Memory B cell (primary cell): ENCODE measurements at regions not wholly inside any gene's neighbourhood (a gene's known extent, or its start where the extent isn't known, plus 50 kb on each side); places are given as distances from the start of the nearest gene placed in this dataset.
"Not testable (repeated sequence)": the region's sequence is repeated elsewhere in the genome, so short reads cannot be mapped to it uniquely, and the experiment has no call there.

Experiments
- ATAC-seq: fragments of 150-1000 bp; cut with Tn5 transposase; 2 replicates; pipeline ENCODE4 v1.10.0; 2021; ENCODE audit warnings: low read depth, mild to moderate bottlenecking, moderate library complexity
- DNase-seq, 2 donors: peaks; one replicate each; pipeline ENCODE4 v3.0.0; 2022; ENCODE audit warnings: low spot score in 2 of 2
- H3K27ac Mint-ChIP-seq: one replicate; pipeline ENCODE4 v1.8.0; 2022; ENCODE audit warnings: mild to moderate bottlenecking, moderate library complexity, mixed read lengths
- H3K27me3 Mint-ChIP-seq: one replicate; pipeline ENCODE4 v1.8.0; 2022; ENCODE audit warnings: mixed read lengths
- H3K36me3 Mint-ChIP-seq: one replicate; pipeline ENCODE4 v1.8.0; 2022; ENCODE audit warnings: mild to moderate bottlenecking, mixed read lengths
- H3K4me1 Mint-ChIP-seq: one replicate; pipeline ENCODE4 v1.8.0; 2022; ENCODE audit warnings: mixed read lengths
- H3K4me3 Mint-ChIP-seq: one replicate; pipeline ENCODE4 v1.8.0; 2022; ENCODE audit warnings: mild to moderate bottlenecking, moderate library complexity, mixed read lengths
- H3K9me3 Mint-ChIP-seq: one replicate; pipeline ENCODE4 v1.8.0; 2022; ENCODE audit warnings: mixed read lengths

- no peak for DNase-seq
- Mint-ChIP-seq H3K4me3 (no peak overlapping the region), H3K27me3 (no peaks in the 10 kb centered on the region), H3K27ac (no peak overlapping the region), H3K36me3 (no peaks in the 10 kb centered on the region), H3K4me1 (no peaks in the 10 kb centered on the region), H3K9me3 (no peaks in the 10 kb centered on the region)
- ATAC-seq = no peak
These were observed 208.8 kb downstream of the TFAP2B start for GRCh38 chr6:51027283-51028065.

- Mint-ChIP-seq H3K4me1 (no peaks in the 10 kb centered on the region), H3K9me3 (no peaks in the 10 kb centered on the region), H3K4me3 (no peak overlapping the region), H3K36me3 (no peaks in the 10 kb centered on the region), H3K27me3 (no peaks in the 10 kb centered on the region), H3K27ac (no peak overlapping the region)
- no peak for ATAC-seq
- no peak for DNase-seq
These were observed 209.6 kb downstream of the TFAP2B start for GRCh38 chr6:51028276-51028675.

DNA sequence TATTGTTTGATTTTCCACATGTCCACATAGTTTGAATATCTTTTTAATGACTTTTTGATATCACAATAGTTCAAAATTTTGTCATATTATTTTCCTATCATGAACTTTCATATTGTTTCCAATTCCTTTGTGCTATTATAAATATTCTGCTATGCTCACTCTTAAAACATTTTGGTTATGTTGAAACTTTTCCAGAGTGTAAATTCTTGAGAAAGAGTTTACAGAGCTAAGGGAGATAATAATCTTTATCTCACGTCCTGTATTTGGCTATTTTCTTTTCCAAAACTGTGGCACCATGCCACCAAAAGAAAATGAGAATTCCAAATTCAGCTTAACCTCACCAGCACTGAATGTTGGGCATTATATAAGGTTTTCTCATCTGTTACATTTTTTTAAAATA, 210.9 kb downstream of the TFAP2B start:
- no peak for DNase-seq
- no peak for ATAC-seq
- no peak overlapping the region for H3K27ac Mint-ChIP-seq
- H3K9me3 Mint-ChIP-seq = peaks cover 1% of the 10 kb centered on the region
- H3K4me3 Mint-ChIP-seq = no peak overlapping the region
- H3K4me1 Mint-ChIP-seq = no peaks in the 10 kb centered on the region
- no peaks in the 10 kb centered on the region for H3K27me3 Mint-ChIP-seq
- H3K36me3 Mint-ChIP-seq = no peaks in the 10 kb centered on the region

DNA sequence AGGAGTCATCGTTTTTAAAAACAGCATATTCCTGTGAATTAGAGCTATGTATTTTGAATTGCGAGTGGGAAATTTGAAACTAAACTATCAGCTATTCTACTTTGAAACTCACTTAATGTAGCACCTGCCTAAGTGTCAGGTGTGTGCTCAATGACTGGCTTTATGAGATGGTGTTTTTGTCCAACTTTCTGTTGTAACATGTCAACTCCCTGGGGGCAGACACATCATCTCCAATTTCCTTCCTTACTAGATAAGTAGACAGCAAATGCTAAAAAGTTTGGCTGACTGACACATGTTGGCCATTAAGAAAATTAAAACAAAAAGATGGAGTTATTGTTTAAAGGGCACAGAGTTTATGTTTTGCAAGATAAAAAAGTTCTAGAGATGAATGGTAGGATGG, 226.9 kb downstream of the TFAP2B start:
- H3K27me3 Mint-ChIP-seq = no peaks in the 10 kb centered on the region

GRCh38 chr6:51049288-51049982, 230.8 kb downstream of the TFAP2B start:
- Mint-ChIP-seq H3K9me3 (no peaks in the 10 kb centered on the region), H3K27me3 (no peaks in the 10 kb centered on the region), H3K4me1 (no peaks in the 10 kb centered on the region), H3K36me3 (no peaks in the 10 kb centered on the region), H3K27ac (no peak overlapping the region), H3K4me3 (no peak overlapping the region)
- no peak for DNase-seq
- no peak for ATAC-seq

More for the DNA sequence above, 226.9 kb downstream of the TFAP2B start:
- no peaks in the 10 kb centered on the region for H3K36me3 Mint-ChIP-seq
- H3K4me3 Mint-ChIP-seq = no peak overlapping the region
- H3K9me3 Mint-ChIP-seq = no peaks in the 10 kb centered on the region
- no peak overlapping the region for H3K27ac Mint-ChIP-seq
- no peak for DNase-seq
- no peak for ATAC-seq
- H3K4me1 Mint-ChIP-seq = no peaks in the 10 kb centered on the region

DNA sequence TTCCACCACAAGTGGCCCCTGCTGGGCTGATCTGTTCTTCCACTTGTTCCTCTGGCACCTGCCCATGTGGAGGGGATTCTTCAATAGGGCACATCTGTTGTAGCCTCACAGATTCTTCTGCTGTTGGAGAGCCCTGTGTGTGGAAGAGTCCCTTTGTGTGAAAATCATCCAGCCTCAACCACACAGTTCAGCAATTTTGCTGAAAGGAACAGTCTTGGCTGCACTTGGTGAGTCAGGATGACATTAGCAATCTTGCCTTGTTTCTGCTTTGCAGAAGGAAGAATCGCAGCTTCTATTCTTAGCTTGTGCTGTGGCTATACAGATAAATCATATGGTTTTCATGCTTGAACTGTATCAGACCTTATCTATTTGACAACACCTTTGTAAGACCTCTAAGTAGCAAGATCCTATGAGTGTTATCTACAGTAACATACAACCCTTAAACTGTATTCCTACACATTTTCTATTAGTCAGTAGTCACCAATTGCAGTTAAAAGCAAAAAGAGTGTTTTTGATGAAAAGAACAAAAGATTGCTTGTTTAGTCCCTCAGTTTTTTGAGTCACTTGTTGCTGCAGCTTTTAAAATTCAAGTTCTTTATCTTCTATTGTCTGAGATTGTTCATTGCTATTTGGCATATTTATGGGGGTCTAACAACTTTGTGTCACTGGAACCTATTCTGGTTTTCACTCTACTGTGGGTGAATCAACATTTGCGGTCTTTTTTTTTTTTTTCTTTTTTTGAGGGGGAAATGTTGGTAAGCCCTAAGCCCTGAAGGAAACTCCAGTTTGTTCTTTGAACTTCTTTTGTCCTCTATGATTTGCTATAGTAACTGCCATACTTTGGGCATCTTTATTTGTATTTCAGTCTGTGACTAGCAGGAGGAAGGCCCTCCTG, 231.6 kb downstream of the TFAP2B start:
- H3K4me3 Mint-ChIP-seq = no peak overlapping the region
- no peak for DNase-seq
- no peak for ATAC-seq
- no peaks in the 10 kb centered on the region for H3K4me1 Mint-ChIP-seq
- no peak overlapping the region for H3K27ac Mint-ChIP-seq
- H3K36me3 Mint-ChIP-seq = no peaks in the 10 kb centered on the region
- H3K27me3 Mint-ChIP-seq = no peaks in the 10 kb centered on the region
- H3K9me3 Mint-ChIP-seq = no peaks in the 10 kb centered on the region

- DNase-seq, H3K4me3 Mint-ChIP-seq, H3K4me1 Mint-ChIP-seq, H3K36me3 Mint-ChIP-seq, H3K27me3 Mint-ChIP-seq, H3K9me3 Mint-ChIP-seq, H3K27ac Mint-ChIP-seq, ATAC-seq: not testable (repeated sequence)
These were observed 234.0 kb downstream of the TFAP2B start for GRCh38 chr6:51052716-51053115.

DNA sequence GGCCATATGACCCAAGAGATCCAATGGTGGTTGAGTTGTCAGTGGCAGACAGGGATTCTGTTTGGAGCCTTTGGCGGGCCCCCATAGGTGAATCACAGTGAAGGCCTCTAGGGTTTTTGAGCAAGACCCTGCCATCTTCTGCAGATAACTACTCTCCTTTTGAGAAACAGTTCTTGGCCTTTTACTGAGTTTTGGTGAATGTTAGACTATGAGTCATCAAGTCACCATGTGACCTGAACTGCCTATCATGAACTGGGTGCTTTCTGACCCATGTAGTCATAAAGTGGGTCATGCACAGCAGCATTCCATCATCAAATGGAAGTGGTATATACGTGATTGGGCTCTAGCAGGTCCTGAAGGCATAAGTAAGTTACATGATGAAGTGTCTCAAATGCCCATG, 236.6 kb downstream of the TFAP2B start:
- not testable (repeated sequence) for H3K9me3 Mint-ChIP-seq, H3K4me1 Mint-ChIP-seq, H3K27ac Mint-ChIP-seq, DNase-seq, H3K4me3 Mint-ChIP-seq, H3K27me3 Mint-ChIP-seq, H3K36me3 Mint-ChIP-seq, ATAC-seq

DNA sequence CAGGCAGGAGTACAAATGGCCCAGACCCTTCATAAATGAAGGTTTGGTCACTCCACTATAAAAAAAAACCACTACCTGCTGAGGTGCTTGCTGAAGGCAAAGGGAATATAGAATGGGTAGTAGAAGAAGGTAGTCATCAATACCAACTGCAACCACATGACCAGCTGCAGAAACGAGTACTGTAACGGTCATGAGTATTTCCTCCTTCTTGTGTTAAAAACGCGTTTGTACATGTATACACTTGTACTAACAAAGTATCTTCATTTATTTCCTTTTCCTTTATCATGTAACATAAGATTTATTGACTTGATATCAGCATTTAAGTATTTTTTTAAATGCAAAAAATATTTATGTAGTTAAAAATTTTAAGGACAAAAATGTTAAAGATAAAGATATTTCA, 238.6 kb downstream of the TFAP2B start:
- H3K4me3 Mint-ChIP-seq = no peak overlapping the region
- DNase-seq (no peak), ATAC-seq (no peak)

DNA sequence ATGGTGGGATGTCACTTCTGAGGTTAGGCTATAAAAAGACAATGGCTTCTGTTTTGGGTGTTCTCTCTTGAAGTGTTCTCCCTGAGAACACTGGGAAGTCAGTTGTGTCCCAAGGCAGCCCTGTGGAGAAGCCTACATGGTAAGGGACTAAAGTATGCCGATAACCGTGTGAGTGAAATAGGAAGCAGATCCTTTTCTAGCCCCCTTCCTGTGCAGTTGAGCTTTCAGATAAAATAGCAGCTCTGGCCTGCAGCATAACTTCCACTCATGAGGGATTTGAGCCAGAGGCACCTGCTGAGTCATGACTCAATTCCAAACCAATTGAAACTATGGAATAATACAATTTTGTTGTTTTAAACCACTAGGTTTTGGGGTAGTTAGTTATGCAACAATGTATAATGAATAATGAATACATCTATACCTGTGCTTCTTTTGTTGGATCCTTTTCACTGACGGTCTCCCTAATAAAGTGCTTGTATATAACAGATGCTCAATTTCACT, 241.6 kb downstream of the TFAP2B start:
- no peaks in the 10 kb centered on the region for H3K36me3 Mint-ChIP-seq

More for the DNA sequence above, 238.6 kb downstream of the TFAP2B start:
- Mint-ChIP-seq H3K4me1 (no peaks in the 10 kb centered on the region), H3K9me3 (no peaks in the 10 kb centered on the region), H3K27me3 (no peaks in the 10 kb centered on the region), H3K36me3 (no peaks in the 10 kb centered on the region), H3K27ac (no peak overlapping the region)

GRCh38 chr6:51062166-51062722, 243.6 kb downstream of the TFAP2B start:
- H3K27ac Mint-ChIP-seq = no peak overlapping the region
- DNase-seq (no peak), ATAC-seq (no peak)
- no peaks in the 10 kb centered on the region for H3K36me3 Mint-ChIP-seq
- H3K4me3 Mint-ChIP-seq = no peak overlapping the region
- H3K4me1 Mint-ChIP-seq = no peaks in the 10 kb centered on the region
- no peaks in the 10 kb centered on the region for H3K27me3 Mint-ChIP-seq
- H3K9me3 Mint-ChIP-seq = no peaks in the 10 kb centered on the region

More for the DNA sequence above, 241.6 kb downstream of the TFAP2B start:
- Mint-ChIP-seq H3K4me3 (no peak overlapping the region), H3K9me3 (no peaks in the 10 kb centered on the region), H3K27ac (no peak overlapping the region), H3K27me3 (no peaks in the 10 kb centered on the region), H3K4me1 (no peaks in the 10 kb centered on the region)
- DNase-seq = no peak
- no peak for ATAC-seq

DNA sequence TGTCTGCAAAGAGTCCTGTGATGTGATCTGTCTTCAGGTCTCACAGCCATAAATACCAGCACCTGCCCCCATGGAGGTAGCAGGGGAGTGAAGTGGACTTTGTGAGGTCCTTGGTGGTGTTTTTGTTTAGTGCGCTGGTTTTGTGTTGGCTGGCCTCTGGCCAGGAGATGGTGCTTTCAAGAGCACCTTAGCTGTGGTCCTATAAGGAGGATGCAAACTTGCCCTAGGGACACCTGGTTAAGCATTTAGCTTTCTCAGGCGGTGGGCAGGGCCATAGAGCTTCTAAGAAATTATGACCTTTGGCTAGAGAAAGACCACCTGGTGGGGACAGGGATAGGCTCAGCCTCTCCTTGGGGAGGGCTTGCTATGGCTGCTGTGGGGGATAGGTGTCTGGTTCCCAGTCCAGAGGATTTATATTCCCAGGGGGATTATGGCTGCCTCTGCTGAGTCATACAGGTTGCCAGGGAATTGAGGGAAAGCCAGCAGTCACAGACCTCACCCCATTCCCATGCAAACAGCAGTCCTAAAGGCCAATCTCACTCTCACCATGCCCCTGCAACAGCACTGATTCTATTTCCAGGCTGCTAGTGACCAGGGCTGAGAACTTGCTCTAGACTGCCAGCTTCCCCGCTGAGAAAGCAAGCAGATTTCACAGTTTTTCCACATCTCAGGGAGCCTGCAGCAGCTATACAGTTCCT, 259.3 kb downstream of the TFAP2B start:
- H3K27ac Mint-ChIP-seq = no peak overlapping the region
- no peaks in the 10 kb centered on the region for H3K36me3 Mint-ChIP-seq
- no peaks in the 10 kb centered on the region for H3K27me3 Mint-ChIP-seq
- H3K4me3 Mint-ChIP-seq = no peak overlapping the region
- ATAC-seq (no peak), DNase-seq (no peak)
- H3K9me3 Mint-ChIP-seq = peaks cover 7% of the 10 kb centered on the region
- H3K4me1 Mint-ChIP-seq = no peaks in the 10 kb centered on the region

GRCh38 chr6:51090343-51090742, 271.7 kb downstream of the TFAP2B start:
- no peak for DNase-seq
- Mint-ChIP-seq H3K27me3 (no peaks in the 10 kb centered on the region), H3K4me3 (no peak overlapping the region), H3K9me3 (peaks cover 10% of the 10 kb centered on the region), H3K36me3 (peaks cover 2% of the 10 kb centered on the region), H3K4me1 (no peaks in the 10 kb centered on the region), H3K27ac (no peak overlapping the region)
- no peak for ATAC-seq
